Activated B cell treated with CpG ODN at 0.5 μM for 24 hours (primary cell): ENCODE measurements at regions not wholly inside any gene's neighbourhood (a gene's known extent, or its start where the extent isn't known, plus 50 kb on each side); places are given as distances from the start of the nearest gene placed in this dataset.
A peak's percentile ranks its signal among the peaks of the same experiment; 100 is the strongest.

ENCODE experiments used
- ATAC-seq: fragments of 200-7000 bp; cut with Tn5 transposase; one replicate; pipeline ENCODE4 v1.10.0; 2021; ENCODE audit warnings: low read depth, mild to moderate bottlenecking, moderate library complexity
- CTCF ChIA-PET: fragments of 350-600 bp; sonication (Branson Sonifier 250); formaldehyde crosslinking; loops from one replicate; lab custom pipeline; 2021; ENCODE audit warnings: antibody characterized with exemption; lab: Charles Lee
- POLR2A ChIA-PET: fragments of 350-600 bp; sonication (Branson Sonifier 250); formaldehyde crosslinking; loops from one replicate; lab custom pipeline; 2021; ENCODE audit warnings: antibody characterized with exemption; lab: Charles Lee
- DNase-seq: peaks from one replicate; pipeline ENCODE4 v3.0.0; 2022
- H3K27ac Mint-ChIP-seq: one replicate; pipeline ENCODE4 v1.8.0; 2020; ENCODE audit warnings: mixed read lengths
- H3K27me3 Mint-ChIP-seq: one replicate; pipeline ENCODE4 v1.8.0; 2021; ENCODE audit warnings: mixed read lengths
- H3K36me3 Mint-ChIP-seq: one replicate; pipeline ENCODE4 v1.8.0; 2021; ENCODE audit warnings: low read depth, mixed read lengths
- H3K4me1 Mint-ChIP-seq: one replicate; pipeline ENCODE4 v1.8.0; 2021; ENCODE audit warnings: mixed read lengths
- H3K4me3 Mint-ChIP-seq: one replicate; pipeline ENCODE4 v1.8.0; 2020; ENCODE audit warnings: mild to moderate bottlenecking, mixed read lengths
- H3K9me3 Mint-ChIP-seq: one replicate; pipeline ENCODE4 v1.8.0; 2020; ENCODE audit warnings: mixed read lengths
- CTCF ChIP-seq: fragments of 200-600 bp; IDR thresholded peaks from one replicate; pipeline ENCODE4 v1.8.0; 2022; ENCODE audit warnings: antibody characterized with exemption, mild to moderate bottlenecking
- intact Hi-C: fragments of 100-400 bp; cut with micrococcal nuclease; formaldehyde crosslinking; loops from one replicate; pipeline ENCODE4 v1.15.1; 2024

GRCh38 chr10:42980553-42981357 lies 96.1 kb upstream of the RET start:
- Mint-ChIP-seq H3K36me3 (no peaks in the 10 kb centered on the region), H3K27me3 (no peaks in the 10 kb centered on the region), H3K9me3 (no peaks in the 10 kb centered on the region), H3K4me1 (no peaks in the 10 kb centered on the region), H3K27ac (no peak overlapping the region), H3K4me3 (no peak overlapping the region)
- TF ChIP-seq CTCF = no peak
- DNase-seq = no peak
- no peak for ATAC-seq
- ChIA-PET CTCF (no interaction called here), POLR2A (no interaction called here)
- intact Hi-C loops = no loop called here

- Mint-ChIP-seq H3K27me3 (no peaks in the 10 kb centered on the region), H3K27ac (no peak overlapping the region), H3K4me1 (no peaks in the 10 kb centered on the region), H3K36me3 (no peaks in the 10 kb centered on the region), H3K9me3 (no peaks in the 10 kb centered on the region), H3K4me3 (no peak overlapping the region)
- peak; percentile 15 for DNase-seq
- ATAC-seq = no peak
- intact Hi-C loops = no loop called here
- CTCF ChIA-PET = no interaction called here
- no peak for TF ChIP-seq CTCF
- POLR2A ChIA-PET = no interaction called here
Observed at GRCh38 chr10:42981358-42982236, 95.3 kb upstream of the RET start.

GRCh38 chr10:42982891-42983506 lies 93.9 kb upstream of the RET start:
- intact Hi-C loops = no loop called here
- no peak overlapping the region for H3K4me3 Mint-ChIP-seq
- H3K4me1 Mint-ChIP-seq = no peaks in the 10 kb centered on the region
- no peaks in the 10 kb centered on the region for H3K27me3 Mint-ChIP-seq
- TF ChIP-seq CTCF = no peak
- ChIA-PET CTCF (no interaction called here), POLR2A (no interaction called here)
- no peaks in the 10 kb centered on the region for H3K36me3 Mint-ChIP-seq
- no peak overlapping the region for H3K27ac Mint-ChIP-seq
- DNase-seq (no peak), ATAC-seq (no peak)
- no peaks in the 10 kb centered on the region for H3K9me3 Mint-ChIP-seq

GRCh38 chr10:42983591-42983990 lies 93.3 kb upstream of the RET start:
- H3K4me1 Mint-ChIP-seq = no peaks in the 10 kb centered on the region
- ChIA-PET CTCF (no interaction called here), POLR2A (no interaction called here)
- no peaks in the 10 kb centered on the region for H3K9me3 Mint-ChIP-seq
- intact Hi-C loops = no loop called here
- ATAC-seq (no peak), DNase-seq (no peak)
- H3K27me3 Mint-ChIP-seq = no peaks in the 10 kb centered on the region
- no peaks in the 10 kb centered on the region for H3K36me3 Mint-ChIP-seq
- H3K4me3 Mint-ChIP-seq = no peak overlapping the region
- no peak for TF ChIP-seq CTCF
- H3K27ac Mint-ChIP-seq = no peak overlapping the region
